Liver (tissue), 8 donors: ENCODE measurements at regions not wholly inside any gene's neighbourhood (a gene's known extent, or its start where the extent isn't known, plus 50 kb on each side); places are given as distances from the start of the nearest gene placed in this dataset.

ENCODE experiments used
- DNase-seq: peaks from one replicate; pipeline ENCODE4 v3.0.0-alpha.2; 2017; ENCODE audit warnings: low spot score
- H3K27ac ChIP-seq, 2 donors: one replicate each; pipeline ENCODE4 v1.7.0; 2013; ENCODE audit warnings: inconsistent platforms in 2 of 2, low read length in 2 of 2, control low read depth in 1 of 2, low read depth in 1 of 2, mild to moderate bottlenecking in 1 of 2
- H3K27me3 ChIP-seq, 4 donors: one replicate each; pipeline versions ENCODE4 v1.6.1 to v1.7.0; 2013; ENCODE audit warnings: low read length in 3 of 4, inconsistent platforms in 1 of 4, mild to moderate bottlenecking in 1 of 4, moderate library complexity in 1 of 4; ENCODE audit not compliant: control insufficient read depth in 4 of 4, insufficient read depth in 4 of 4
- H3K36me3 ChIP-seq, 4 donors: one replicate each; pipeline versions ENCODE4 v1.6.1 to v1.7.0; 2013; ENCODE audit warnings: low read length in 3 of 4, mild to moderate bottlenecking in 3 of 4, low read depth in 1 of 4, moderate library complexity in 1 of 4; ENCODE audit not compliant: control insufficient read depth in 4 of 4, insufficient read depth in 3 of 4
- H3K4me1 ChIP-seq, 4 donors: one replicate each; pipeline versions ENCODE4 v1.6.1 to v1.7.0; 2013; ENCODE audit warnings: low read length in 3 of 4, mild to moderate bottlenecking in 3 of 4, moderate library complexity in 1 of 4; ENCODE audit not compliant: control insufficient read depth in 4 of 4, insufficient read depth in 4 of 4
- H3K4me3 ChIP-seq, 3 donors: one replicate each; pipeline versions ENCODE4 v1.6.1 to v1.7.0; 2013; ENCODE audit warnings: low read length in 3 of 3, control low read depth in 1 of 3, low read depth in 1 of 3, mild to moderate bottlenecking in 1 of 3
- H3K9ac ChIP-seq, 2 donors: one replicate each; pipeline ENCODE4 v1.7.0; 2013; ENCODE audit warnings: low read length in 2 of 2, mild to moderate bottlenecking in 2 of 2, moderate library complexity in 2 of 2, control low read depth in 1 of 2, low read depth in 1 of 2
- H3K9me3 ChIP-seq, 4 donors: one replicate each; pipeline versions ENCODE4 v1.6.1 to v1.7.0; 2013; ENCODE audit warnings: low read length in 3 of 4; ENCODE audit not compliant: control insufficient read depth in 4 of 4
- CTCF ChIP-seq: fragments of 150-350 bp; IDR thresholded peaks from 2 replicates; pipeline ENCODE4 v1.5.1; 2017; ENCODE audit warnings: improper control_type of control experiment, low read depth, low read length; ENCODE audit not compliant: missing input control
- EGR1 ChIP-seq, 2 donors: IDR thresholded peaks; 2 replicates each; pipeline ENCODE4 v1.6.1; 2016 to 2018; ENCODE audit warnings: antibody characterized with exemption in 2 of 2, low read depth in 2 of 2
- FOXA1 ChIP-seq: IDR thresholded peaks from 2 replicates; pipeline ENCODE4 v1.6.1; 2016; ENCODE audit warnings: antibody characterized with exemption
- FOXA2 ChIP-seq: IDR thresholded peaks from 2 replicates; pipeline ENCODE4 v1.6.1; 2016; ENCODE audit warnings: antibody characterized with exemption
- HNF4A ChIP-seq, 2 donors: conservative IDR thresholded peaks; 2 replicates each; pipeline ENCODE4 v1.6.1; 2016; ENCODE audit warnings: antibody characterized with exemption in 2 of 2, mild to moderate bottlenecking in 2 of 2
- HNF4G ChIP-seq: IDR thresholded peaks from 2 replicates; pipeline ENCODE4 v1.6.1; 2016; ENCODE audit warnings: antibody characterized with exemption
- JUND ChIP-seq, 2 donors: IDR thresholded peaks; 2 replicates each; pipeline ENCODE4 v1.6.1; 2016; ENCODE audit warnings: antibody characterized with exemption in 2 of 2
- MAX ChIP-seq: IDR thresholded peaks from 2 replicates; pipeline ENCODE4 v1.6.1; 2016; ENCODE audit warnings: antibody characterized with exemption
- NR2F2 ChIP-seq: IDR thresholded peaks from 2 replicates; pipeline ENCODE4 v1.6.1; 2016; ENCODE audit warnings: antibody characterized with exemption
- RAD21 ChIP-seq, 2 donors: IDR thresholded peaks; 2 replicates each; pipeline ENCODE4 v1.6.1; 2016; ENCODE audit warnings: antibody characterized with exemption in 2 of 2, mild to moderate bottlenecking in 2 of 2
- REST ChIP-seq: IDR thresholded peaks from 2 replicates; pipeline ENCODE4 v1.6.1; 2016; ENCODE audit warnings: antibody characterized with exemption, mild to moderate bottlenecking
- RXRA ChIP-seq, 2 donors: IDR thresholded peaks; 2 replicates each; pipeline ENCODE4 v1.6.1; 2017 to 2018; ENCODE audit warnings: antibody characterized with exemption in 2 of 2, mild to moderate bottlenecking in 1 of 2
- TAF1 ChIP-seq: conservative IDR thresholded peaks from 2 replicates; pipeline ENCODE4 v1.6.1; 2016; ENCODE audit warnings: antibody characterized with exemption, mild to moderate bottlenecking
- ZBTB33 ChIP-seq: IDR thresholded peaks from 2 replicates; pipeline ENCODE4 v1.6.1; 2016; ENCODE audit warnings: antibody characterized with exemption
- WGBS: extraction: QIAGEN DNeasy Blood & Tissue Kit; methylation state at CpG from one replicate; pipeline ENCODE4 v1.1.7; 2013; 5-methylcytosine and 5-hydroxymethylcytosine counted together
- donor health status: healthy.
- donor health status: healthy.
- donor health status: healthy.
- donor health status: healthy.
- donor health status: healthy.

- TF ChIP-seq REST (no peak), JUND (IDR thresholded peaks at IDR 0.05) (no peak), MAX (no peak), RAD21 (IDR thresholded peaks at IDR 0.05) (no peak), RXRA (IDR thresholded peaks at IDR 0.05) (no peak)
These were observed 235.3 kb downstream of the CETN3 start (continued) for GRCh38 chr5:90174236-90174635.

- Histone ChIP-seq H3K9ac (no peak overlapping the region), H3K4me3 (no peak overlapping the region), H3K9me3 (no peaks in the 10 kb centered on the region), H3K27me3 (no peaks in the 10 kb centered on the region), H3K36me3 (no peaks in the 10 kb centered on the region), H3K4me1 (no peaks in the 10 kb centered on the region), H3K27ac (no peak overlapping the region)
- WGBS = 80% methylated on average over 1 of the region's 1 CpG
- no peak for TF ChIP-seq ZBTB33
- no peak for TF ChIP-seq HNF4G
- TF ChIP-seq NR2F2 = no peak
- TF ChIP-seq EGR1 (IDR thresholded peaks at IDR 0.05; ENCODE audit: low read depth in 2 of 2) = no peak
- TF ChIP-seq CTCF = no peak
- TF ChIP-seq REST = no peak
- no peak for TF ChIP-seq JUND (IDR thresholded peaks at IDR 0.05)
- TF ChIP-seq HNF4A (conservative IDR thresholded peaks at IDR 0.05) = no peak
- no peak for TF ChIP-seq RXRA (IDR thresholded peaks at IDR 0.05)
- TF ChIP-seq MAX = no peak
- TF ChIP-seq RAD21 (IDR thresholded peaks at IDR 0.05) = no peak
- no peak for TF ChIP-seq FOXA1
- TF ChIP-seq TAF1 = no peak
- no peak for TF ChIP-seq FOXA2
- DNase-seq = no peak
These were observed 236.1 kb downstream of the CETN3 start for GRCh38 chr5:90173299-90174030.
